DOHH2 (cell line): ENCODE measurements at regions not wholly inside any gene's neighbourhood (a gene's known extent, or its start where the extent isn't known, plus 50 kb on each side); places are given as distances from the start of the nearest gene placed in this dataset.

Source experiments
- H3F3A ChIP-seq: fragments of 200-600 bp; sonication (generic), shearing (Covaris generic); 2 replicates; pipeline ENCODE4 v1.6.0; 2016; ENCODE audit warnings: antibody characterized with exemption, mild to moderate bottlenecking; ENCODE audit not compliant: control insufficient read depth, insufficient read depth
- H3K27ac ChIP-seq: fragments of 200-600 bp; sonication (generic); 2 replicates; pipeline ENCODE4 v1.5.1; 2014; ENCODE audit warnings: low read depth, mild to moderate bottlenecking, low read length, moderate library complexity
- H3K27me3 ChIP-seq: fragments of 200-600 bp; sonication (generic); 2 replicates; pipeline ENCODE4 v1.6.1; 2014; ENCODE audit warnings: mild to moderate bottlenecking, low read length, mixed read lengths; ENCODE audit not compliant: control insufficient read depth
- H3K36me3 ChIP-seq: fragments of 200-600 bp; sonication (generic); 2 replicates; pipeline ENCODE4 v1.6.1; 2014; ENCODE audit warnings: mild to moderate bottlenecking, low read length, moderate library complexity, mixed read lengths; ENCODE audit not compliant: control insufficient read depth
- H3K4me1 ChIP-seq: fragments of 200-600 bp; sonication (generic); 2 replicates; pipeline ENCODE4 v1.6.1; 2014; ENCODE audit warnings: mild to moderate bottlenecking, low read length, mixed read lengths; ENCODE audit not compliant: control insufficient read depth
- H3K4me2 ChIP-seq: fragments of 200-600 bp; sonication (generic); 2 replicates; pipeline ENCODE4 v1.6.0; 2014; ENCODE audit warnings: mild to moderate bottlenecking, low read length, moderate library complexity
- H3K4me3 ChIP-seq: fragments of 200-600 bp; sonication (generic); 2 replicates; pipeline ENCODE4 v1.5.1; 2014; ENCODE audit warnings: mild to moderate bottlenecking, low read length, mixed read lengths
- H3K79me2 ChIP-seq: fragments of 200-600 bp; sonication (generic); 2 replicates; pipeline ENCODE4 v1.6.1; 2014; ENCODE audit warnings: mild to moderate bottlenecking, low read length, mixed read lengths; ENCODE audit not compliant: control insufficient read depth
- H3K9me2 ChIP-seq: fragments of 200-600 bp; sonication (generic); replicated peaks from 2 replicates; pipeline ENCODE4 v1.6.1; 2014; ENCODE audit warnings: mild to moderate bottlenecking, low read length, mixed read lengths; ENCODE audit not compliant: control insufficient read depth
- H3K9me3 ChIP-seq: fragments of 200-600 bp; sonication (generic); 2 replicates; pipeline ENCODE4 v1.6.1; 2014; ENCODE audit warnings: antibody characterized with exemption, low read length, mixed read lengths; ENCODE audit not compliant: control insufficient read depth, insufficient read depth
- H4K20me1 ChIP-seq: fragments of 200-600 bp; sonication (generic); 2 replicates; pipeline ENCODE4 v1.6.0; 2014; ENCODE audit warnings: low read depth, mild to moderate bottlenecking, antibody characterized with exemption, low read length, moderate library complexity; ENCODE audit not compliant: control insufficient read depth, insufficient read depth
- EZH2phosphoT487 ChIP-seq: fragments of 200-600 bp; sonication (generic); IDR thresholded peaks from 2 replicates; pipeline ENCODE4 v1.6.1; 2017; ENCODE audit warnings: borderline replicate concordance, mild to moderate bottlenecking, antibody characterized with exemption, low read length, moderate library complexity, mixed read lengths
- TF ChIP-seq, protein P1 (sequence below): fragments of 200-600 bp; sonication (generic); IDR thresholded peaks from one replicate; pipeline ENCODE4 v1.5.1; 2014; ENCODE audit warnings: antibody characterized with exemption, mild to moderate bottlenecking, low read depth, low read length; ENCODE audit not compliant: poor library complexity, severe bottlenecking

DNA sequence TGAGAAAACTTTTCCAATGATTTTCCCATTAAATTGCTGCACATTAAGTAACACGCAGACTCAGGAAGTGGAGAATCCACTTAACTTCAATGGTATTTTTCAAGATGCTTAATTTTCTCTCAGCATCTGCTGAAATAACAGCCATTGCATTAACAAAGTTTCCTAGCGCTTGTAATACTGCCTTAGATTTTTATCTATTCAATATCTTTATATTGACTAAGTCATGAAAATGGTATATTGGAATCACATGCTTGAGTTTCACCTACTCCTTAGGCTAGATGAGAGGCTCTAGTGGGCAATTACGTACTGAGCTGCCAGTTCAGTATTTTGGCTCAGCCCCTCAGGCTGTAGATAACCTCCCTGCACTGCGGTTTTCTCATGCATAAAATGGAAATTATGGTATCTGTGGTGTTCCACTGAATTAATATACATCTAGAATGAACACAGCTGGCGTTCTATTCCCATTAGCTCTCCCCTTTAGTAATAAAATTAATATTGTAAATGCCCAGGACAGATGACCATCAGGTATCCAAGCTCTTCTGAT lies 112.9 kb downstream of the MTX3 start:
- Histone ChIP-seq H4K20me1 (no peaks in the 10 kb centered on the region), H3K4me3 (no peak overlapping the region), H3K79me2 (no peaks in the 10 kb centered on the region), H3K9me3 (no peaks in the 10 kb centered on the region; the same call in 1 of the 2 replicates), H3F3A (no peaks in the 10 kb centered on the region), H3K36me3 (no peaks in the 10 kb centered on the region), H3K9me2 (no peaks in the 10 kb centered on the region; the same call in 1 of the 2 replicates), H3K27ac (no peak overlapping the region), H3K27me3 (no peaks in the 10 kb centered on the region), H3K4me1 (peaks cover 24% of the 10 kb centered on the region), H3K4me2 (no peak overlapping the region)
- TF ChIP-seq EZH2phosphoT487: no peak

- no peak overlapping the region for H3K4me2 ChIP-seq
- no peaks in the 10 kb centered on the region for H3K79me2 ChIP-seq
- no peak overlapping the region for H3K27ac ChIP-seq
- no peaks in the 10 kb centered on the region for H3F3A ChIP-seq
- no peaks in the 10 kb centered on the region; the same call in 1 of the 2 replicates for H3K9me2 ChIP-seq
- H4K20me1 ChIP-seq: no peaks in the 10 kb centered on the region
- no peak overlapping the region for H3K4me3 ChIP-seq
- peaks cover 14% of the 10 kb centered on the region for H3K4me1 ChIP-seq
- no peaks in the 10 kb centered on the region for H3K36me3 ChIP-seq
- H3K9me3 ChIP-seq: no peaks in the 10 kb centered on the region; the same call in 1 of the 2 replicates
- H3K27me3 ChIP-seq: no peaks in the 10 kb centered on the region
- no peak for TF ChIP-seq EZH2phosphoT487
- TF ChIP-seq, protein P1, sequence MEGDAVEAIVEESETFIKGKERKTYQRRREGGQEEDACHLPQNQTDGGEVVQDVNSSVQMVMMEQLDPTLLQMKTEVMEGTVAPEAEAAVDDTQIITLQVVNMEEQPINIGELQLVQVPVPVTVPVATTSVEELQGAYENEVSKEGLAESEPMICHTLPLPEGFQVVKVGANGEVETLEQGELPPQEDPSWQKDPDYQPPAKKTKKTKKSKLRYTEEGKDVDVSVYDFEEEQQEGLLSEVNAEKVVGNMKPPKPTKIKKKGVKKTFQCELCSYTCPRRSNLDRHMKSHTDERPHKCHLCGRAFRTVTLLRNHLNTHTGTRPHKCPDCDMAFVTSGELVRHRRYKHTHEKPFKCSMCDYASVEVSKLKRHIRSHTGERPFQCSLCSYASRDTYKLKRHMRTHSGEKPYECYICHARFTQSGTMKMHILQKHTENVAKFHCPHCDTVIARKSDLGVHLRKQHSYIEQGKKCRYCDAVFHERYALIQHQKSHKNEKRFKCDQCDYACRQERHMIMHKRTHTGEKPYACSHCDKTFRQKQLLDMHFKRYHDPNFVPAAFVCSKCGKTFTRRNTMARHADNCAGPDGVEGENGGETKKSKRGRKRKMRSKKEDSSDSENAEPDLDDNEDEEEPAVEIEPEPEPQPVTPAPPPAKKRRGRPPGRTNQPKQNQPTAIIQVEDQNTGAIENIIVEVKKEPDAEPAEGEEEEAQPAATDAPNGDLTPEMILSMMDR: no peak
Observed at GRCh38 chr5:79876456-79876855, 114.6 kb downstream of the MTX3 start.

GRCh38 chr5:79875230-79875629 lies 115.8 kb downstream of the MTX3 start:
- H3K4me1 ChIP-seq: peaks cover 14% of the 10 kb centered on the region
- no peaks in the 10 kb centered on the region for H4K20me1 ChIP-seq
- no peaks in the 10 kb centered on the region; the same call in 1 of the 2 replicates for H3K9me2 ChIP-seq
- H3K4me3 ChIP-seq: no peak overlapping the region
- H3K9me3 ChIP-seq: no peaks in the 10 kb centered on the region; the same call in 1 of the 2 replicates
- H3K27me3 ChIP-seq: no peaks in the 10 kb centered on the region
- no peaks in the 10 kb centered on the region for H3K36me3 ChIP-seq
- no peaks in the 10 kb centered on the region for H3F3A ChIP-seq
- H3K79me2 ChIP-seq: no peaks in the 10 kb centered on the region
- no peak overlapping the region for H3K4me2 ChIP-seq
- no peak overlapping the region for H3K27ac ChIP-seq
- no peak for TF ChIP-seq EZH2phosphoT487
- TF ChIP-seq, protein P1: no peak

- no peak overlapping the region for H3K4me2 ChIP-seq
- no peaks in the 10 kb centered on the region for H3K27me3 ChIP-seq
- TF ChIP-seq, protein P1: no peak
- TF ChIP-seq EZH2phosphoT487: no peak
Observed at GRCh38 chr5:79873187-79873586, 117.9 kb downstream of the MTX3 start.

More at GRCh38 chr5:79873187-79873586, 117.9 kb downstream of the MTX3 start:
- Histone ChIP-seq H3K36me3 (no peaks in the 10 kb centered on the region), H3K9me2 (no peaks in the 10 kb centered on the region), H3K4me1 (peaks cover 2% of the 10 kb centered on the region), H3K4me3 (no peak overlapping the region), H4K20me1 (no peaks in the 10 kb centered on the region), H3K79me2 (no peaks in the 10 kb centered on the region), H3F3A (no peaks in the 10 kb centered on the region), H3K9me3 (no peaks in the 10 kb centered on the region), H3K27ac (no peak overlapping the region)
